Right ventricle myocardium inferior (tissue), 1 donor: ENCODE measurements at regions not wholly inside any gene's neighbourhood (a gene's known extent, or its start where the extent isn't known, plus 50 kb on each side); places are given as distances from the start of the nearest gene placed in this dataset.

Experiments used
- ATAC-seq: fragments of 200-7000 bp; cut with Tn5 transposase; one replicate; pipeline ENCODE4 v1.9.1; 2020; ENCODE audit warnings: mild to moderate bottlenecking, moderate library complexity
- DNase-seq: peaks from one replicate; pipeline ENCODE4 v3.0.0; 2021; ENCODE audit errors: missing footprints
- intact Hi-C: fragments of 100-400 bp; cut with DNase I; formaldehyde crosslinking; loops from one replicate; pipeline ENCODE4 v1.11.0; 2022
- donor health status: DM: no; HTN: yes; CAD: no; lungs with severe emphysema.

- no peak for DNase-seq
Measured at GRCh38 chr20:40241596-40242343, 447.3 kb downstream of the MAFB start.

GRCh38 chr20:40238511-40238910 lies 450.5 kb downstream of the MAFB start:
- ATAC-seq (no peak), DNase-seq (no peak)
- intact Hi-C loops: no loop called here

More at GRCh38 chr20:40241596-40242343, 447.3 kb downstream of the MAFB start:
- intact Hi-C loops: no loop called here
- no peak for ATAC-seq

GRCh38 chr20:40234593-40234992 lies 454.4 kb downstream of the MAFB start:
- intact Hi-C loops: no loop called here
- ATAC-seq: no peak

GRCh38 chr20:40233406-40233805 lies 455.6 kb downstream of the MAFB start:
- intact Hi-C loops: no loop called here
- ATAC-seq: no peak
- no peak for DNase-seq

More at GRCh38 chr20:40234593-40234992, 454.4 kb downstream of the MAFB start:
- no peak for DNase-seq

GRCh38 chr20:40232756-40233155 lies 456.3 kb downstream of the MAFB start:
- no peak for DNase-seq

GRCh38 chr20:40232273-40232672 lies 456.8 kb downstream of the MAFB start:
- ATAC-seq (no peak), DNase-seq (no peak)
- intact Hi-C loops: no loop called here

More at GRCh38 chr20:40232756-40233155, 456.3 kb downstream of the MAFB start:
- no peak for ATAC-seq
- intact Hi-C loops: no loop called here

- no peak for ATAC-seq
- intact Hi-C loops: no loop called here
Measured at GRCh38 chr20:40230486-40230885, 458.6 kb downstream of the MAFB start.

GRCh38 chr20:40225596-40225995 lies 463.4 kb downstream of the MAFB start:
- DNase-seq: no peak
- intact Hi-C loops: no loop called here
- no peak for ATAC-seq

More at GRCh38 chr20:40230486-40230885, 458.6 kb downstream of the MAFB start:
- DNase-seq: no peak

GRCh38 chr20:40223810-40224209 lies 465.2 kb downstream of the MAFB start:
- intact Hi-C loops: no loop called here

GRCh38 chr20:40218971-40219370 lies 470.1 kb downstream of the MAFB start:
- DNase-seq (no peak), ATAC-seq (no peak)
- intact Hi-C loops: no loop called here

More at GRCh38 chr20:40223810-40224209, 465.2 kb downstream of the MAFB start:
- ATAC-seq: no peak
- no peak for DNase-seq

- no peak for DNase-seq
- intact Hi-C loops: no loop called here
- ATAC-seq: no peak
Measured at GRCh38 chr20:40218316-40218969, 470.6 kb downstream of the MAFB start.

GRCh38 chr20:40207655-40208054 lies 481.4 kb downstream of the MAFB start:
- DNase-seq (no peak), ATAC-seq (peak; percentile 95)
- intact Hi-C loops: no loop called here

GRCh38 chr20:40205971-40206370 lies 483.1 kb downstream of the MAFB start:
- ATAC-seq (no peak), DNase-seq (no peak)
- intact Hi-C loops: no loop called here

GRCh38 chr20:40203032-40203431 lies 486.0 kb downstream of the MAFB start:
- ATAC-seq: no peak
- intact Hi-C loops: no loop called here
- no peak for DNase-seq

GRCh38 chr20:40197691-40198090 lies 491.3 kb downstream of the MAFB start:
- intact Hi-C loops: no loop called here
- ATAC-seq: peak; percentile 67
- DNase-seq: no peak

- DNase-seq (no peak), ATAC-seq (no peak)
- intact Hi-C loops: no loop called here
Measured at GRCh38 chr20:40196846-40197436, 492.1 kb downstream of the MAFB start.

GRCh38 chr20:40195742-40196141 lies 493.3 kb downstream of the MAFB start:
- intact Hi-C loops: no loop called here
- no peak for ATAC-seq

GRCh38 chr20:40192529-40192928 lies 496.5 kb downstream of the MAFB start:
- DNase-seq (no peak), ATAC-seq (no peak)
- intact Hi-C loops: no loop called here

More at GRCh38 chr20:40195742-40196141, 493.3 kb downstream of the MAFB start:
- DNase-seq: peak; percentile 63

- peak; percentile 27 for ATAC-seq
- intact Hi-C loops: no loop called here
Measured at GRCh38 chr20:40192081-40192480, 497.0 kb downstream of the MAFB start.

GRCh38 chr20:40191573-40191972 lies 497.5 kb downstream of the MAFB start:
- DNase-seq (no peak), ATAC-seq (peak; percentile 80)
- intact Hi-C loops: no loop called here

More at GRCh38 chr20:40192081-40192480, 497.0 kb downstream of the MAFB start:
- DNase-seq: no peak
